ENCODE measurements at regions not wholly inside any gene's neighbourhood (a gene's known extent, or its start where the extent isn't known, plus 50 kb on each side); places are given as distances from the start of the nearest gene placed in this dataset.
"Not testable (repeated sequence)": the region's sequence is repeated elsewhere in the genome, so short reads cannot be mapped to it uniquely, and the experiment has no call there.

DNA sequence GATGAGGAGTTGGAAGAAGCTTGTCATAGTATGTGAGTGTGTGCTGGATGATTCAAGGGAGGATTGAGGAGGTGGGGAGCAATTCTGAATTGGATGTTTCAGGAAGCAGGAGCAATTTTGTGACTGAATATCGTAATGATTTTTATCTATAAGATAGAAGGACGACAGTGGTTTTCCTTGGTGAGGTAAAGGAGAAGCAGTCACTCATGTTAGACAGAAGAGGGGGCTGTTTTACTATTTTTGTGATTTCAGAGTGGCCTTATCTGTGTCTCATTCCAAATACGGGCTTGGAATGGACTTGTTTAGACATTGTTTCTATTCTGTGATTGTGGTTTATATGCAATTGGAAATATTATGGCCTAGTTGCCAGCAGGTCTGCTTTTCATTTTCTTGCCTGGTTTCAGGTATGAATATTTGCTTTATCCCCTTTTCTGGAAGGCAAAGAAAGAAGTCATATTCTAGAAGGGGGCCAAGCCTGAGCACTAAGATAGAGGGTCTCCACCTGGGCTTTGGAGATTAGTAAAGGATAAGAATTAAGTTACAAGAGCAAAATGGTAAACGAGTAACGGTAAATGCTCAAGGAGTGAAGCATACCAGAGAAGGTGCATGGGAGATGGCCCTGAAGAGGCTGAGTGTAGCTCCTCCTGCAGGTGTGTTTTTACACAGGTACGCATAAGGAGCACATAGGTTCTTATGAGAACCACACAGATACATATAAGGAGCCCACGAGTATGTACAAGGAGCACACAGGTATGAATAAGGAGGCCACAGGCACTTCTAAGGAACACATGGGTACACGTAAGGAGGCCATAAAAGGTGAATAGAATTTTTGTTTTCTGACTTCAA lies 124.6 kb upstream of the KCNAB1 start:
- no peak overlapping the region for H3K9ac ChIP-seq (ENCODE audit: low read length in 5 of 5)
- H3K9me3 ChIP-seq (ENCODE audit: control insufficient read depth in 5 of 5, low read length in 5 of 5), result peaks cover 0 to 6% (median 0%) of the 10 kb centered on the region in 5 donors
- H3K4me1 ChIP-seq (ENCODE audit: control insufficient read depth in 5 of 5, insufficient read depth in 5 of 5, low read length in 5 of 5), result no peaks in the 10 kb centered on the region
- H3K4me3 ChIP-seq (ENCODE audit: low read depth in 1 of 5, low read length in 5 of 5), result no peak overlapping the region
- no peak overlapping the region for H3K27ac ChIP-seq (ENCODE audit: low read depth, low read length)
- no peaks in the 10 kb centered on the region for H3K36me3 ChIP-seq (ENCODE audit: control insufficient read depth in 5 of 5, insufficient read depth in 5 of 5, low read length in 5 of 5)
- no peaks in the 10 kb centered on the region for H3K27me3 ChIP-seq (ENCODE audit: control insufficient read depth in 5 of 5, insufficient read depth in 4 of 5, low read length in 5 of 5)

DNA sequence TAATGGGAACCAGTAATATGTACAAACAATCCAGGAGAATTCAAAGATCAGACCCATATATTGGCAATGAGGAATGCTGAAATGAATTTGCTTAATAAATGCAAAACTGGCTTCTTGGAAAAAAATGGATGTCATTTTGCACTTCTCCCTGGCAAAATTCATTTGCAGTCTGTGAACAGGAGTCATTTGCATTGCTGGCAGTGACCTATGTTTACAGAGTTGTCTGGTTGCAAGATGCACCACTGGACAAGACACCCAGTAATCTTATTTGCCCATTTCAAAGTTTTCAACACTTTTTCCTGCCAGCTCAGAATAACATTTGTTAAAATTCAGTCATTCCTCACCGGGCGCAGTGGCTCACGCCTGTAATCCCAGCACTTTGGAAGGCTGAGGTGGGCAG lies 123.5 kb upstream of the KCNAB1 start:
- peaks cover 0 to 6% (median 0%) of the 10 kb centered on the region in 5 donors for H3K9me3 ChIP-seq (ENCODE audit: control insufficient read depth in 5 of 5, low read length in 5 of 5)
- no peaks in the 10 kb centered on the region for H3K36me3 ChIP-seq (ENCODE audit: control insufficient read depth in 5 of 5, insufficient read depth in 5 of 5, low read length in 5 of 5)
- H3K27ac ChIP-seq (ENCODE audit: low read depth, low read length), result no peak overlapping the region
- H3K4me1 ChIP-seq (ENCODE audit: control insufficient read depth in 5 of 5, insufficient read depth in 5 of 5, low read length in 5 of 5), result no peaks in the 10 kb centered on the region
- H3K27me3 ChIP-seq (ENCODE audit: control insufficient read depth in 5 of 5, insufficient read depth in 4 of 5, low read length in 5 of 5), result no peaks in the 10 kb centered on the region
- no peak overlapping the region for H3K4me3 ChIP-seq (ENCODE audit: low read depth in 1 of 5, low read length in 5 of 5)
- no peak overlapping the region for H3K9ac ChIP-seq (ENCODE audit: low read length in 5 of 5)

DNA sequence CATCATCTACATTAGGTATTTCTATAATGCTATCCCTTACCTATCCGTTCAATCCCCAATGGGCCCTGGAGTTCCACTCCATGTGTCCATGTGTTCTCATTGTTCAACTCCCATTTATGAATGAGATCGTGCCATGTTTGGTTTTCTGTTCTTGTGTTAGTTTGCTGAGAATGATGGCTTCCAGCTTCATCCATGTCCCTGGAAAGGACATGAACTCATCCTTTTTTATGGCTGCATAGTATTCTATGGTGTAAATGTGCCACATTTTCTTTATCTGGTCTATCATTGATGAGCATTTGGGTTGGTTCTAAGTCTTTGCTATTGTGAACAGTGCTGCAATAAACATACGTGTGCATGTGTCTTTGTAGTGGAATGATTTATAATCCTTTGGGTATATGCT lies 122.2 kb upstream of the KCNAB1 start:
- H3K4me3 ChIP-seq (ENCODE audit: low read depth in 1 of 5, low read length in 5 of 5); H3K27ac ChIP-seq (ENCODE audit: low read depth, low read length); H3K4me1 ChIP-seq (ENCODE audit: control insufficient read depth in 5 of 5, insufficient read depth in 5 of 5, low read length in 5 of 5); H3K9me3 ChIP-seq (ENCODE audit: control insufficient read depth in 5 of 5, low read length in 5 of 5); H3K36me3 ChIP-seq (ENCODE audit: control insufficient read depth in 5 of 5, insufficient read depth in 5 of 5, low read length in 5 of 5); H3K9ac ChIP-seq (ENCODE audit: low read length in 5 of 5); H3K27me3 ChIP-seq (ENCODE audit: control insufficient read depth in 5 of 5, insufficient read depth in 4 of 5, low read length in 5 of 5): not testable (repeated sequence)

DNA sequence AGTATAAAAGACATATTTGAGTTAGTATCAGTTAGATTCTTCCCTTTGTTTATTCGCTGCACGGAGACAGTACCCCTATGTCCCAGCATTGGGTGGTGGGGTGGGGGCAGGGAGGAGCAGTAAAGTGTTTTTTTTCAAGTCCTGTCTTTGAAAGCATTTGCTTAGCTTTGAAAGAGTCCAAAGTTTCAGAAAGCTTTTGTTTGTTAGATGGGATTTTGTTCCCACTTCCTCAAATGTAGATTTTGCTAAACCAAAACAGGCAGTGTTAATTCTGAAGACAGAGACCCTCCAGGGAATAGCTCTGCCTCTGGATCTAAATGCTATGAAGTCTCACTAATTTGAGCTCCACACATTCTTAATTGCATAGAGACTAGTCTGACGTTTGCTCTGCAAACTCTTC lies 114.6 kb upstream of the KCNAB1 start:
- Histone ChIP-seq H3K27ac (ENCODE audit: low read depth, low read length) (no peak overlapping the region), H3K9ac (ENCODE audit: low read length in 5 of 5) (no peak overlapping the region), H3K9me3 (ENCODE audit: control insufficient read depth in 5 of 5, low read length in 5 of 5) (no peaks in the 10 kb centered on the region), H3K4me3 (ENCODE audit: low read depth in 1 of 5, low read length in 5 of 5) (no peak overlapping the region), H3K36me3 (ENCODE audit: control insufficient read depth in 5 of 5, insufficient read depth in 5 of 5, low read length in 5 of 5) (no peaks in the 10 kb centered on the region), H3K27me3 (ENCODE audit: control insufficient read depth in 5 of 5, insufficient read depth in 4 of 5, low read length in 5 of 5) (no peaks in the 10 kb centered on the region), H3K4me1 (ENCODE audit: control insufficient read depth in 5 of 5, insufficient read depth in 5 of 5, low read length in 5 of 5) (no peaks in the 10 kb centered on the region)

DNA sequence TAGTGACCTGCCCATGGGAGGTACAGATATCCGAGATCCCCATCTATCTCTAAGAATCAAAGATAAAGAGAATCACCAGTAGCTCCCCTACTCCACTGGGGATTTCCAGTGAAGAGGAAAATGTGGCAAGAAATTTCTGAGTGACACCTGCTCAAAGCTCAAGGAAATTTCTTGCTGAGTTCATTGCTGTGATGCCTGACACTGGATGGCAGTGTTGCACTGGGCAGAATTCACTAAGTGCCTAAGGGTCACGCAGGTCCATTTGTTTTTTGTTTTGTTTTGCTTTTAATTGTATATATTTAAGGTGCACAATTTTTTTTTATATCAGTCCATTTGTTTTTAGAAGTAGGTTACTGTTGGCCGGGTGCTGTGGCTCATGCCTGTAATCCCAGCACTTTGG lies 109.5 kb upstream of the KCNAB1 start:
- Histone ChIP-seq H3K9me3 (ENCODE audit: control insufficient read depth in 5 of 5, low read length in 5 of 5) (no peaks in the 10 kb centered on the region), H3K9ac (ENCODE audit: low read length in 5 of 5) (no peak overlapping the region), H3K4me3 (ENCODE audit: low read depth in 1 of 5, low read length in 5 of 5) (no peak overlapping the region), H3K27ac (ENCODE audit: low read depth, low read length) (no peak overlapping the region), H3K27me3 (ENCODE audit: control insufficient read depth in 5 of 5, insufficient read depth in 4 of 5, low read length in 5 of 5) (no peaks in the 10 kb centered on the region), H3K36me3 (ENCODE audit: control insufficient read depth in 5 of 5, insufficient read depth in 5 of 5, low read length in 5 of 5) (no peaks in the 10 kb centered on the region), H3K4me1 (ENCODE audit: control insufficient read depth in 5 of 5, insufficient read depth in 5 of 5, low read length in 5 of 5) (no peaks in the 10 kb centered on the region)

DNA sequence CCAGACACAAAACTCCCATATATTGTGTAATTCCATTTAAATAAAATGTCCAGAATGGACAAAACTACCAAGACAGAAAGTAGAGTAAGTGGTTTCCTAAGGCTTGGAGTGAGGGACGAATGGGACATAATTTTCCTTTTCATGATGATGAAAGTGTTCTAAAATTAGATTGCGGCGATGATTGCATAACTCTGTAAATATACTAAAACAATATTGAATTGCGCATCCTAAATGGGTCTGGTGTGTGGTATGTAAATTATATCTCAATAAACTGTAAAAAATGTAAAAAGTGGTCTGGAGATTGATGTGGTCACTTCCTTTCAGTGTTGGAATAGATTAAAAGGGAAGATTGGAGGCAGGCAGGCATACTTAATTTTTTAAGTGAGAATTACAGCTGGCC lies 105.9 kb upstream of the KCNAB1 start:
- no peaks in the 10 kb centered on the region for H3K9me3 ChIP-seq (ENCODE audit: control insufficient read depth in 5 of 5, low read length in 5 of 5)
- no peaks in the 10 kb centered on the region for H3K4me1 ChIP-seq (ENCODE audit: control insufficient read depth in 5 of 5, insufficient read depth in 5 of 5, low read length in 5 of 5)
- H3K36me3 ChIP-seq (ENCODE audit: control insufficient read depth in 5 of 5, insufficient read depth in 5 of 5, low read length in 5 of 5), result no peaks in the 10 kb centered on the region
- no peaks in the 10 kb centered on the region for H3K27me3 ChIP-seq (ENCODE audit: control insufficient read depth in 5 of 5, insufficient read depth in 4 of 5, low read length in 5 of 5)
- H3K9ac ChIP-seq (ENCODE audit: low read length in 5 of 5), result no peak overlapping the region
- no peak overlapping the region for H3K4me3 ChIP-seq (ENCODE audit: low read depth in 1 of 5, low read length in 5 of 5)
- no peak overlapping the region for H3K27ac ChIP-seq (ENCODE audit: low read depth, low read length)

DNA sequence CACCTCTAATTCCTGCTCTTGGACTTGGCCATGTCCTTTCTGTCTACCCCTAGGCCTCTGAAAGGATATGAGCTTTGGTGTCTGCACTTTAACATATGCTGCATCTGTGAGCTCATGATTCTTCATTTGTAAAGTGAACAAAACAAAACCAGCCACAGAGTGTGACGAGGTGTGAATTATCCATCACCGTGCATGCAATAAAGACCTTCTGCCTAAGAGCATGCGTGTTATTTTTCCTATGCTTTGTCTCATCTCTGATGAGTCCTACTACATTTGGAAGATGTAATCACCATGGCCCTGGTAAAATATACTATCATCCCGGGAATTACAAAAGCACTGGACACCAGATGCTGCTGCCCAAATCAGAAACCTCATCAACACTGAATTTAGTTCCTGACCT lies 103.5 kb upstream of the KCNAB1 start:
- Histone ChIP-seq H3K9ac (ENCODE audit: low read length in 5 of 5) (no peak overlapping the region), H3K27me3 (ENCODE audit: control insufficient read depth in 5 of 5, insufficient read depth in 4 of 5, low read length in 5 of 5) (no peaks in the 10 kb centered on the region), H3K27ac (ENCODE audit: low read depth, low read length) (no peak overlapping the region), H3K36me3 (ENCODE audit: control insufficient read depth in 5 of 5, insufficient read depth in 5 of 5, low read length in 5 of 5) (no peaks in the 10 kb centered on the region), H3K9me3 (ENCODE audit: control insufficient read depth in 5 of 5, low read length in 5 of 5) (no peaks in the 10 kb centered on the region), H3K4me3 (ENCODE audit: low read depth in 1 of 5, low read length in 5 of 5) (no peak overlapping the region), H3K4me1 (ENCODE audit: control insufficient read depth in 5 of 5, insufficient read depth in 5 of 5, low read length in 5 of 5) (no peaks in the 10 kb centered on the region)

DNA sequence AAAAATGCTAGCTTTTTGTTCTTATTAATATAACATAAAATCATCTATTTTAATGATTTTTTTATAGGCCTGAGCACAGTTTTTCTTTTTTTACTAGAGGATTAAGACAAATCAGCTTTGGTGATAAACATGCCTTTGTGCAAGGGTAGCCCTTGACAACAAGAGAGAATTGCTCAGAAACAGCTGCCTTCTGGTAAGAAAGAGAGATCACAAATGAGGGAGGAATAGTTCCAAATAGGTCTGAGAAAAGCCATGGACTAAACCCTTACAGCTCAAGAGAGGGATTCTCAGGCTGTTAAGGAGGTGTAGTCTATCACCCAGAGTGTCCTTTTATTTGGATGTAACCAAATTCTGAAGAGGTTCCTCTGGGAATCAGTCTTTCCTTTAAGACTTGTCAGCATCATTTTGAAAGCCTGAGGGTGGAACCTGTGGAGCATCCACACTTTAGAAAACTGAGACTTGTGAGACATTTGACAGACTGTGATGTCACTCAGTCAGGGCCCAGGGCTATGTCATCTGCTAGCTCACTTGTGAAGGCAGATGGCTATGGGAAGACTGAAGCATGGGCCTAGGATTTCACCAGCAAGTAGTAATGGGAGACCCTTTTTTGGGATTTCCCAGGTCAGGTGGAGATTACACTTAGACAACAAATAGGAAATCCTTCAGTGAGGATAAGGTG lies 102.9 kb upstream of the KCNAB1 start:
- Histone ChIP-seq H3K27me3 (ENCODE audit: control insufficient read depth in 5 of 5, insufficient read depth in 4 of 5, low read length in 5 of 5) (no peaks in the 10 kb centered on the region), H3K4me3 (ENCODE audit: low read depth in 1 of 5, low read length in 5 of 5) (no peak overlapping the region), H3K4me1 (ENCODE audit: control insufficient read depth in 5 of 5, insufficient read depth in 5 of 5, low read length in 5 of 5) (no peaks in the 10 kb centered on the region), H3K9me3 (ENCODE audit: control insufficient read depth in 5 of 5, low read length in 5 of 5) (no peaks in the 10 kb centered on the region), H3K9ac (ENCODE audit: low read length in 5 of 5) (no peak overlapping the region), H3K36me3 (ENCODE audit: control insufficient read depth in 5 of 5, insufficient read depth in 5 of 5, low read length in 5 of 5) (no peaks in the 10 kb centered on the region), H3K27ac (ENCODE audit: low read depth, low read length) (no peak overlapping the region)

DNA sequence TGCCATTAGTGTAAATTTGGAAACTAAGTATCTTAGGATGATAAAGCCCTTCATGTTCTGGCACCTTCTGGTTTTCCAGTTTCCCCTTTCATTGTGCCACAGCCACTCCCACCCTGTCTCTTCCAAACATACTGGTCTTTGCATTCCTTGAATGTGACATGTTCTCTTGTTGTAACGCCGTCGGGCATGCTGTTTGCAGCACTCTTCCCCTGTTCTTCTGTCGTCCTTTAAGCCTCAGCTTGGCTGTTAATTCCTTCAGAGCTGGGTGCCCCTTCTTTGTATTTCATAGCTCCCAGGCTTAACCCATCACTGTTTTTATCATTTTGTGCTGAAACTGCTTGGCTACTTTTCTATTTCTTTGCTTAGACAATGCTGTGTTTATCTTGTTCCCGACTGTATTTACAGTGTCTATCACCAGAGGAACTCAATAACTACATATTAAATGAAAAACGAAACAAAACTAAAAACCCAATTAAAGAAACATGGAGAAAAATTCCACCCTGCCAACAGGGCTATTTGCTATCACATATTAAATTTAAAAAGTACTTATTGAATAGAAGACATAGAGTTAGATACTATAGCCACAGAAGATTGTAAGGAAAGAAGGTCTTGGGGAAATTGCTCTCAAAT lies 95.4 kb upstream of the KCNAB1 start:
- H3K36me3 ChIP-seq (ENCODE audit: control insufficient read depth in 5 of 5, insufficient read depth in 5 of 5, low read length in 5 of 5), result no peaks in the 10 kb centered on the region
- H3K4me1 ChIP-seq (ENCODE audit: control insufficient read depth in 5 of 5, insufficient read depth in 5 of 5, low read length in 5 of 5), result no peaks in the 10 kb centered on the region
- H3K9ac ChIP-seq (ENCODE audit: low read length in 5 of 5), result no peak overlapping the region
- H3K27me3 ChIP-seq (ENCODE audit: control insufficient read depth in 5 of 5, insufficient read depth in 4 of 5, low read length in 5 of 5), result no peaks in the 10 kb centered on the region
- H3K27ac ChIP-seq (ENCODE audit: low read depth, low read length), result no peak overlapping the region
- H3K4me3 ChIP-seq (ENCODE audit: low read depth in 1 of 5, low read length in 5 of 5), result peak overlapping the region; percentile 22 to 54 (median 40)
- no peaks in the 10 kb centered on the region for H3K9me3 ChIP-seq (ENCODE audit: control insufficient read depth in 5 of 5, low read length in 5 of 5)

DNA sequence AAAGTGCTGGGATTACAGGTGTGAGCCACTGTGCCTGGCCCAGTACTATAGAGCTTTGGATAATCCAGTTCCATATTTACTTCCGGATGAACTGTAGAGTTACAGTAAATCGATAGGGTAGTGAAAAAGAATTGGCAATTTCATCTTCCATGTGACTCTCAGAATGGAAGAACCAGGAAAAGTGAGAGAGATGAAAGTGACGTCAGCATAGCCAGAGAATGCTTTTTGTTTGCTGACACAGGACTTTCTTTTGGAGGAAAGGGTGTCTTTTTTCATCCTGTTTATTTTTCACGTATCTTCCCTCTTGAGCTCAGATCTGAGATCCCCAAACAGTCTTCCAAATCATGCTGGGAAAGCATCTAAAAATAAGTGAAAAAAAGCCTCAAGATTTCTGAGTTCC lies 91.2 kb upstream of the KCNAB1 start:
- H3K9ac ChIP-seq (ENCODE audit: low read length in 5 of 5), result no peak overlapping the region
- H3K4me1 ChIP-seq (ENCODE audit: control insufficient read depth in 5 of 5, insufficient read depth in 5 of 5, low read length in 5 of 5), result no peaks in the 10 kb centered on the region
- H3K9me3 ChIP-seq (ENCODE audit: control insufficient read depth in 5 of 5, low read length in 5 of 5), result no peaks in the 10 kb centered on the region

More for the DNA sequence above, 91.2 kb upstream of the KCNAB1 start:
- no peak overlapping the region for H3K27ac ChIP-seq (ENCODE audit: low read depth, low read length)
- H3K27me3 ChIP-seq (ENCODE audit: control insufficient read depth in 5 of 5, insufficient read depth in 4 of 5, low read length in 5 of 5), result no peaks in the 10 kb centered on the region
- no peaks in the 10 kb centered on the region for H3K36me3 ChIP-seq (ENCODE audit: control insufficient read depth in 5 of 5, insufficient read depth in 5 of 5, low read length in 5 of 5)
- no peak overlapping the region for H3K4me3 ChIP-seq (ENCODE audit: low read depth in 1 of 5, low read length in 5 of 5)

All from subcutaneous abdominal adipose tissue (tissue), 5 donors.